ENCODE measurements at regions not wholly inside any gene's neighbourhood (a gene's known extent, or its start where the extent isn't known, plus 50 kb on each side); places are given as distances from the start of the nearest gene placed in this dataset.

DNA sequence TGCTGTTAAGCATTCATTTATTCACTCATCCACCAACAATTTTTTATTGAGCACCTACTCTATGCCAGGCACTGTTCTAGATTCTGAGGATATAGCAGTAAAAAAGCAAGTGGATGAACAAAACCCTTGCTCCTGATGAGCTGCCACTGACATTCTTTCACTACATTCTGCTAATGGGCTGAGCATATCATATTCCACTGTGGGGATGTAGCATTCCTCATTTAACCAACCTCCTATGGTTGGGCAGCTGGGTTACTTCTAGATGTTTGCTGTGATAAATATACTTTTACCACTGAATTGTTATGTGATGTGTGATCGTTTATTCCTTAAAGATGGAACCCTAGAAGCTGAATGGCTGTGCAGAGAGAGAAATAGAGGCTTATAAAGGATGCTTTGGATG, 176.9 kb downstream of the MN1 start:
- no peak overlapping the region for H3K27ac ChIP-seq (ENCODE audit: low read depth in 2 of 2, low read length in 2 of 2)
- H3K9me3 ChIP-seq (ENCODE audit: control insufficient read depth in 2 of 3, insufficient read depth in 1 of 3, low read length in 3 of 3) = no peaks in the 10 kb centered on the region
- no peak overlapping the region for H3K9ac ChIP-seq (ENCODE audit: low read length in 3 of 3)
- no peaks in the 10 kb centered on the region for H3K27me3 ChIP-seq (ENCODE audit: control insufficient read depth, insufficient read depth, low read length)
- intact Hi-C loops (cut with DNase I) = no loop called here
- no peak overlapping the region for H3K4me3 ChIP-seq (ENCODE audit: low read length in 3 of 3)
- no peak for DNase-seq
- no peaks in the 10 kb centered on the region for H3K36me3 ChIP-seq (ENCODE audit: control insufficient read depth in 2 of 3, insufficient read depth in 3 of 3, low read length in 3 of 3)
- H3K4me1 ChIP-seq (ENCODE audit: control insufficient read depth in 2 of 3, insufficient read depth in 2 of 3, low read depth in 1 of 3, low read length in 3 of 3) = no peaks in the 10 kb centered on the region
- no peak for FAIRE-seq
- TF ChIP-seq, protein P1, sequence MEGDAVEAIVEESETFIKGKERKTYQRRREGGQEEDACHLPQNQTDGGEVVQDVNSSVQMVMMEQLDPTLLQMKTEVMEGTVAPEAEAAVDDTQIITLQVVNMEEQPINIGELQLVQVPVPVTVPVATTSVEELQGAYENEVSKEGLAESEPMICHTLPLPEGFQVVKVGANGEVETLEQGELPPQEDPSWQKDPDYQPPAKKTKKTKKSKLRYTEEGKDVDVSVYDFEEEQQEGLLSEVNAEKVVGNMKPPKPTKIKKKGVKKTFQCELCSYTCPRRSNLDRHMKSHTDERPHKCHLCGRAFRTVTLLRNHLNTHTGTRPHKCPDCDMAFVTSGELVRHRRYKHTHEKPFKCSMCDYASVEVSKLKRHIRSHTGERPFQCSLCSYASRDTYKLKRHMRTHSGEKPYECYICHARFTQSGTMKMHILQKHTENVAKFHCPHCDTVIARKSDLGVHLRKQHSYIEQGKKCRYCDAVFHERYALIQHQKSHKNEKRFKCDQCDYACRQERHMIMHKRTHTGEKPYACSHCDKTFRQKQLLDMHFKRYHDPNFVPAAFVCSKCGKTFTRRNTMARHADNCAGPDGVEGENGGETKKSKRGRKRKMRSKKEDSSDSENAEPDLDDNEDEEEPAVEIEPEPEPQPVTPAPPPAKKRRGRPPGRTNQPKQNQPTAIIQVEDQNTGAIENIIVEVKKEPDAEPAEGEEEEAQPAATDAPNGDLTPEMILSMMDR (IDR thresholded peaks at IDR 0.05; ENCODE audit: borderline replicate concordance, extremely low read depth, insufficient read depth) = no peak

DNA sequence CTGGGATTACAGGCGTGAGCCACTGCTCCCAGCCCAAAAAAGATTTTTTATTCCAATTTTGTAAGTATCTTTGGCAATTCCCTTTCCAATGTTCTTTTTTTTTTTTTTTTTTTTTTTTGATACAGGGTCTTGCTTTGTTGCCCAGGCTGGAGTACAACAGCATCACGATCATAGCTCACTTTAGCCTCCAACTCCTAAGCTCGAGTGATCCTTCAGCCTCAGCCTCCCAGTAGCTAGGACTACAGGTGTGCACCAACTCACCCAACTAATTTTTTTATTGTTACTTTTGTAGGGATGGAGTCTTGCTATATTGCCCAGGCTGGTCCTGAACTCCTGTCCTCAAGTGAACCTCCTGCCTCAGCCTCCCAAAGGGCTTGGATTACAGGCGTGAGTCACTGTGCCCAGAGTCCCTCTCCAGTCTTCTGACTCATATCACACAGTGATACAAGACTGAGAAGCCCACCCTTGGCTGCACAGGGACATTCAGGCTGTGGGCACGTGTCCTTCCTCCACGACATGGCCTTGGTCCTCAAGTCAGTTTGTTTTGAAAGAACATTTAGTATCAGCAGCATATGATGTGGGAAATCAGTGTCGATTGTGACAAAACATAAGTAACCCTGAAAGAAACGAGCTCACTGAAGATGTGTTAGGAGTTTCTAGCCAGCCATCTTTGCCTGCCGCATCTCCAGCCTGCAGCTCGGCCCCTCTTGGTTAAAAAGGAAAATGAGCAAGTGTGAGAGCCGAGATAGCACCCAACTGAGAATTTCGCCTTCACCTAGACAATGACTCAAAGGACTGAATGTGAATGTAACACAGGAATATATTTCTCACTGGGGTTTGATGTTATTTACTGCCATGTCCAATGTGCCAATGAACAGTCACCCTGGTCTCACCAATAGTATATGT, 175.5 kb downstream of the MN1 start:
- DNase-seq (no peak), FAIRE-seq (no peak)
- Histone ChIP-seq H3K9ac (ENCODE audit: low read length in 3 of 3) (no peak overlapping the region), H3K27me3 (ENCODE audit: control insufficient read depth, insufficient read depth, low read length) (no peaks in the 10 kb centered on the region), H3K4me1 (ENCODE audit: control insufficient read depth in 2 of 3, insufficient read depth in 2 of 3, low read depth in 1 of 3, low read length in 3 of 3) (no peaks in the 10 kb centered on the region), H3K4me3 (ENCODE audit: low read length in 3 of 3) (no peak overlapping the region), H3K36me3 (ENCODE audit: control insufficient read depth in 2 of 3, insufficient read depth in 3 of 3, low read length in 3 of 3) (no peaks in the 10 kb centered on the region), H3K27ac (ENCODE audit: low read depth in 2 of 2, low read length in 2 of 2) (no peak overlapping the region), H3K9me3 (ENCODE audit: control insufficient read depth in 2 of 3, insufficient read depth in 1 of 3, low read length in 3 of 3) (no peaks in the 10 kb centered on the region)
- TF ChIP-seq, protein P1 (IDR thresholded peaks at IDR 0.05; ENCODE audit: borderline replicate concordance, extremely low read depth, insufficient read depth) = no peak
- intact Hi-C loops (cut with DNase I) = no loop called here

DNA sequence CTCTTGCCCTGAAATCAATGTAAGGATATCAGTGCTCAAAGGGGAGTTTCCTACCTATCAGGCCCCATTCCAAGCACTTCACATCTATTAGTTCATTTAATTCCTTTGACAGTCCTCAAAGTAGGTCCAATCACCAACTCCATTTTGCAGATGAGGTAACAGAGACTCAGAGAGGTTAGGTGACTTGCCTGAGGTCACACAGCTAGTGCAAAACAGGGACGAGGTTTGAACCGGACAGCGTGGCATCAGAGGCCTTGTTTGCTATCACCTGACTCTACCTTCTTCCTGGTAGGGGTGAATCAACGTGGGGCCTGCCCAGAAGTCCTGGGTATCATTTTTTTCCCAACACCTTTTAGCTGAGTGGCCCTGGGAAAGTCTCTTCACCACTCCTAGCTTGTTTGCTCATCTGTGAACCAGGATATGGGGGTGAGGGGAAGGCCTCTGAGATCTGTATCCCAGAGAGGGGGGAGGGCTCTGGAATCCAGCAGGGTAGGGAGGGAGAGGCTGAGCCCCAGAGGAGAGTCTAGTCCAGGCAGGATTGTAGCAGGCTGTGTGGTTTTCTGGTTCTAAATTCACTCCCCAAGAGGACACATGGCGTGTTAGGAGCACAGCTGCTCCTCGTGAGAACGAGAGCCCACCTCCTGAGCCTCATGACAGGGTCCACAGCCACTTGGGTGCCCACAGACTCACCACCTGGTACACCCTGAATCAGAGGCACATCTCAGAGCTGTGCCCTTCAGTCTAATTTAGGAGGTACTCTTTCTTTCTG, 174.7 kb downstream of the MN1 start:
- intact Hi-C loops (cut with DNase I) = no loop called here
- no peaks in the 10 kb centered on the region for H3K27me3 ChIP-seq (ENCODE audit: control insufficient read depth, insufficient read depth, low read length)
- no peaks in the 10 kb centered on the region for H3K9me3 ChIP-seq (ENCODE audit: control insufficient read depth in 2 of 3, insufficient read depth in 1 of 3, low read length in 3 of 3)
- no peak for DNase-seq
- H3K9ac ChIP-seq (ENCODE audit: low read length in 3 of 3) = no peak overlapping the region
- no peaks in the 10 kb centered on the region for H3K36me3 ChIP-seq (ENCODE audit: control insufficient read depth in 2 of 3, insufficient read depth in 3 of 3, low read length in 3 of 3)
- TF ChIP-seq, protein P1 (IDR thresholded peaks at IDR 0.05; ENCODE audit: borderline replicate concordance, extremely low read depth, insufficient read depth) = no peak
- H3K4me1 ChIP-seq (ENCODE audit: control insufficient read depth in 2 of 3, insufficient read depth in 2 of 3, low read depth in 1 of 3, low read length in 3 of 3) = no peaks in the 10 kb centered on the region
- no peak overlapping the region for H3K27ac ChIP-seq (ENCODE audit: low read depth in 2 of 2, low read length in 2 of 2)
- no peak for FAIRE-seq
- no peak overlapping the region for H3K4me3 ChIP-seq (ENCODE audit: low read length in 3 of 3)

Measured in kidney (tissue), 13 donors.